ENCODE measurements at regions not wholly inside any gene's neighbourhood (a gene's known extent, or its start where the extent isn't known, plus 50 kb on each side); places are given as distances from the start of the nearest gene placed in this dataset.

DNA sequence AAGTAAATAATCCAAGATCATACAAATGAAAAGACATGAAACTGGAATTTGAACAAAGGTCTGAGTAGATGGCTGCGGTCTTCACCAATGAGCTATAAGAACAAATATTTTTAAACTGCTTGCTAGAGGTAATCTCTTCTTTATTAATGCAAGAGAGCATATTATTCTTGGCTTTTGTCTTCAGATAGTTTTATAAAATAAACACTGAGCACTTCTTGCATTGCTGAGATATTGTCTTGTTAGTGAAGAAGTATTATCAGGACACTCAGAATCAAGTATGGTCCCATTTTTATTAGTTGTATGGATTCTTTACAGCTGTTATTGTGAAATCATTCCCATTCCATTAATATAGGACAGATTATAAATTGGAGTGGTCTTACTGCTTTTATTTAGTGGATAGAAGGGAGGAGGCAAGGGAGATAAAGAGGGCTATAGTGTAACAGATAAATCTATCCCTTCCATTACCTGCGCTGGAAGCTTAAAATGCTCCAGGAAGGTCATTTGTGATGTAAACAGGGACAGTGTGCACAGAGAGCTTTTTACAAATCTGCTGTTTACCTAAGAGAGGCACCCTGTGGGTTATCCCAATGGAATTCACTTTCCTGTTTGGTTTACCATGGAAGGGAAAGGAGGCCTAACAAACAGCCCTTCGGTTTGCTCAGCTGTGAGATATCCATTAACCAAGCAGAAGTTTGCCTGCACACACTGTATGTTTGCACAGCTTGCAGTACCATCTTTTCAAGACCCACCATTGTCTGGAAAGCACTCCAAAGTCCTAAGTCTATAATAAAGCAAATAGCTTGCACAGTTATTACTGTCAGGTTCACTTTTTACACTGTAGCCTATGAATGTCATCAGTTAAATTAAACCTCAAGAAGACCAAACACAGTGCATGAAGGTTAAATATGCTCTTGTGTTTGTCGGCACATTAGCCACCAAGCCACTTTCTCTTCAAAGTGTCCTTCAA is 347.7 kb upstream of the TGFBR2 start:
- DNase-seq = no peak
- H3K4me1 Mint-ChIP-seq = peaks cover 15% of the 10 kb centered on the region
- peaks cover 15% of the 10 kb centered on the region for H3K9me3 Mint-ChIP-seq
- H3K4me3 ChIP-seq (ENCODE audit: low read length) = no peak overlapping the region
- peaks cover 4% of the 10 kb centered on the region for H3K27me3 Mint-ChIP-seq (ENCODE audit: insufficient read depth)
- H3K4me3 Mint-ChIP-seq = no peak overlapping the region
- no peaks in the 10 kb centered on the region for H3K27me3 ChIP-seq (ENCODE audit: control insufficient read depth, insufficient read depth, low read length, poor library complexity, severe bottlenecking)
- no peaks in the 10 kb centered on the region for H3K36me3 Mint-ChIP-seq (ENCODE audit: low read depth)
- H3K9me3 ChIP-seq (ENCODE audit: control insufficient read depth, low read length) = peaks cover 28% of the 10 kb centered on the region
- H3K27ac ChIP-seq (ENCODE audit: low read depth, low read length) = no peak overlapping the region
- H3K36me3 ChIP-seq (ENCODE audit: control insufficient read depth, insufficient read depth, low read length) = no peaks in the 10 kb centered on the region
- H3K9ac ChIP-seq (ENCODE audit: extremely low read depth, low read length, poor library complexity, severe bottlenecking) = no peak overlapping the region
- peaks cover 9% of the 10 kb centered on the region for H3K4me1 ChIP-seq (ENCODE audit: control insufficient read depth, insufficient read depth, low read length)
- 71 to 100% methylated on average over 2 to 4 of the region's 4 CpGs for WGBS, 2 experiments (ENCODE audit: insufficient coverage in 1 of 2, insufficient read length in 1 of 2)
- H3K27ac Mint-ChIP-seq = no peak overlapping the region
- TF ChIP-seq, protein P1, sequence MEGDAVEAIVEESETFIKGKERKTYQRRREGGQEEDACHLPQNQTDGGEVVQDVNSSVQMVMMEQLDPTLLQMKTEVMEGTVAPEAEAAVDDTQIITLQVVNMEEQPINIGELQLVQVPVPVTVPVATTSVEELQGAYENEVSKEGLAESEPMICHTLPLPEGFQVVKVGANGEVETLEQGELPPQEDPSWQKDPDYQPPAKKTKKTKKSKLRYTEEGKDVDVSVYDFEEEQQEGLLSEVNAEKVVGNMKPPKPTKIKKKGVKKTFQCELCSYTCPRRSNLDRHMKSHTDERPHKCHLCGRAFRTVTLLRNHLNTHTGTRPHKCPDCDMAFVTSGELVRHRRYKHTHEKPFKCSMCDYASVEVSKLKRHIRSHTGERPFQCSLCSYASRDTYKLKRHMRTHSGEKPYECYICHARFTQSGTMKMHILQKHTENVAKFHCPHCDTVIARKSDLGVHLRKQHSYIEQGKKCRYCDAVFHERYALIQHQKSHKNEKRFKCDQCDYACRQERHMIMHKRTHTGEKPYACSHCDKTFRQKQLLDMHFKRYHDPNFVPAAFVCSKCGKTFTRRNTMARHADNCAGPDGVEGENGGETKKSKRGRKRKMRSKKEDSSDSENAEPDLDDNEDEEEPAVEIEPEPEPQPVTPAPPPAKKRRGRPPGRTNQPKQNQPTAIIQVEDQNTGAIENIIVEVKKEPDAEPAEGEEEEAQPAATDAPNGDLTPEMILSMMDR (conservative IDR thresholded peaks at IDR 0.05) = no peak

DNA sequence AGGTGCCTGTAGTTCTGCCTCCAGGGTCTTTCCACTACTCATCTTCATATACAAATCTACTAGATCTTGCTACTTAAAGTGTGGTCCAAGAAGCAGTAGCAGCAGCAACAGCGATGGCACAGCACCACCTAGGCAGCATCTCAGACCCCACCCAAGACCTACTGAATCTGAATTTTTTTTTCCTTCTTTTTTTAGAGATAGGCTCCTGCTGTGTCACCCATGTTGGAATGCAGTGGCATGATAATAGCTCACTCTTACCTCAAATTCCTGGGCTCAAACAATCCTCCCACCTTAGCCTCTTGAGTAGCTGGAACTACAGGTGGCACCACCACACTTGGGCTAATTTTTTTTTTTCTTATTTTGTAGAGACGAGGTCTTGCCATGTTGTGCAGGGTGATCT is 346.7 kb upstream of the TGFBR2 start:
- no peak overlapping the region for H3K9ac ChIP-seq (ENCODE audit: extremely low read depth, low read length, poor library complexity, severe bottlenecking)
- peak; percentile 50 for DNase-seq
- H3K27me3 ChIP-seq (ENCODE audit: control insufficient read depth, insufficient read depth, low read length, poor library complexity, severe bottlenecking) = no peaks in the 10 kb centered on the region
- Mint-ChIP-seq H3K27ac (no peak overlapping the region), H3K27me3 (ENCODE audit: insufficient read depth) (peaks cover 4% of the 10 kb centered on the region), H3K36me3 (ENCODE audit: low read depth) (no peaks in the 10 kb centered on the region), H3K4me1 (peaks cover 15% of the 10 kb centered on the region), H3K4me3 (no peak overlapping the region), H3K9me3 (peaks cover 16% of the 10 kb centered on the region)
- H3K9me3 ChIP-seq (ENCODE audit: control insufficient read depth, low read length) = peaks cover 26% of the 10 kb centered on the region
- H3K36me3 ChIP-seq (ENCODE audit: control insufficient read depth, insufficient read depth, low read length) = no peaks in the 10 kb centered on the region
- no peak overlapping the region for H3K27ac ChIP-seq (ENCODE audit: low read depth, low read length)
- TF ChIP-seq, protein P1 (conservative IDR thresholded peaks at IDR 0.05) = no peak
- 70 to 91% methylated on average over 2 of the region's 2 CpGs for WGBS, 2 experiments (ENCODE audit: insufficient coverage in 1 of 2, insufficient read length in 1 of 2)
- H3K4me3 ChIP-seq (ENCODE audit: low read length) = no peak overlapping the region
- H3K4me1 ChIP-seq (ENCODE audit: control insufficient read depth, insufficient read depth, low read length) = peaks cover 9% of the 10 kb centered on the region

DNA sequence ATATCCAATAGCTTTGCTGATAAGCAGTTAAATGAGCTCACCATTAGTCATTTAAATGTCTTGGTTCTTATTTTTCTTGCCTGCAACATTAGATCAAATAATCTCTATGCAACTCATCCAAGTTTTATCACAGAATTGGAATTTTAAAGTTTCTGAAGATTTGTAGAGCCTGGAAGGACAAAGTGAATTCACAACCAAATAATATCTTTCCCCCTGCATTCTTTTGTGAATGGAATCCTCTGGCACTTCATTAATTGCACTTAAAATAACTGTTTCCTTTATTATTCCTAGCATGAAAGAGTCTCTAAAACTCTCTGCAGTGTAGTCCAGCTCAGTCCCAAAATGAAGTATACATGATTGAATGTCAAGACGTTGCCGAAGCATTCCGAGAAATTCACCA is 345.6 kb upstream of the TGFBR2 start:
- WGBS, 2 experiments (ENCODE audit: insufficient coverage in 1 of 2, insufficient read length in 1 of 2) = 80 to 100% methylated on average over 1 to 3 of the region's 3 CpGs
- no peak overlapping the region for H3K9ac ChIP-seq (ENCODE audit: extremely low read depth, low read length, poor library complexity, severe bottlenecking)
- H3K27ac ChIP-seq (ENCODE audit: low read depth, low read length) = no peak overlapping the region
- TF ChIP-seq, protein P1 (conservative IDR thresholded peaks at IDR 0.05) = no peak
- DNase-seq = no peak
- peaks cover 4% of the 10 kb centered on the region for H3K27me3 Mint-ChIP-seq (ENCODE audit: insufficient read depth)
- H3K9me3 Mint-ChIP-seq = peaks cover 13% of the 10 kb centered on the region
- H3K4me1 Mint-ChIP-seq = peaks cover 15% of the 10 kb centered on the region
- H3K27ac Mint-ChIP-seq = no peak overlapping the region
- no peaks in the 10 kb centered on the region for H3K27me3 ChIP-seq (ENCODE audit: control insufficient read depth, insufficient read depth, low read length, poor library complexity, severe bottlenecking)
- H3K9me3 ChIP-seq (ENCODE audit: control insufficient read depth, low read length) = peaks cover 20% of the 10 kb centered on the region
- H3K4me3 Mint-ChIP-seq = no peak overlapping the region
- H3K4me3 ChIP-seq (ENCODE audit: low read length) = no peak overlapping the region
- peaks cover 9% of the 10 kb centered on the region for H3K4me1 ChIP-seq (ENCODE audit: control insufficient read depth, insufficient read depth, low read length)
- no peaks in the 10 kb centered on the region for H3K36me3 ChIP-seq (ENCODE audit: control insufficient read depth, insufficient read depth, low read length)
- no peaks in the 10 kb centered on the region for H3K36me3 Mint-ChIP-seq (ENCODE audit: low read depth)

All from endodermal cell (in vitro differentiated cells).